Keratinocyte (primary cell): ENCODE measurements at regions not wholly inside any gene's neighbourhood (a gene's known extent, or its start where the extent isn't known, plus 50 kb on each side); places are given as distances from the start of the nearest gene placed in this dataset.

Source experiments
- DNase-seq: peaks from one replicate; pipeline ENCODE4 v3.0.0-alpha.2; 2011; ENCODE audit warnings: low read depth, missing footprints, low spot score
- FAIRE-seq: peaks from 2 replicates; lab custom pipeline; 2011; peaks lifted over from hg19 to GRCh38; lab: Jason Lieb, UNC
- H2AFZ ChIP-seq: 2 replicates; pipeline ENCODE4 v1.6.0; 2012; ENCODE audit warnings: low read length, control low read depth, inconsistent platforms; ENCODE audit not compliant: control insufficient read depth
- H3K27ac ChIP-seq: 2 replicates; pipeline ENCODE4 v1.5.1; 2011; ENCODE audit warnings: low read length; ENCODE audit not compliant: control insufficient read depth, insufficient read depth
- H3K27me3 ChIP-seq: 3 replicates; pipeline ENCODE4 v1.6.0; 2011; ENCODE audit warnings: low read length; ENCODE audit not compliant: control insufficient read depth, insufficient read depth; ENCODE audit errors: extremely low read depth
- H3K36me3 ChIP-seq, 2 experiments: 2 replicates in 1 of 2; 3 replicates in 1 of 2; pipeline ENCODE4 v1.5.1; 2011; ENCODE audit warnings: low read length in 2 of 2, mild to moderate bottlenecking in 1 of 2; ENCODE audit not compliant: control insufficient read depth in 2 of 2, insufficient read depth in 2 of 2; ENCODE audit errors: extremely low read depth in 1 of 2
- H3K4me1 ChIP-seq: 3 replicates; pipeline ENCODE4 v1.5.1; 2011; ENCODE audit warnings: low read length; ENCODE audit not compliant: control insufficient read depth, insufficient read depth; ENCODE audit errors: extremely low read depth
- H3K4me2 ChIP-seq: 3 replicates; pipeline ENCODE4 v1.6.0; 2011; ENCODE audit warnings: low read depth, low read length; ENCODE audit not compliant: control insufficient read depth, insufficient read depth; ENCODE audit errors: extremely low read depth
- H3K4me3 ChIP-seq, 3 experiments: fragments of 200-600 bp in 1 of 3; sonication (generic) in 1 of 3; 2 replicates in 2 of 3; 3 replicates in 1 of 3; pipeline ENCODE4 v1.5.1; 2011 to 2016; ENCODE audit warnings: low read length in 3 of 3, mild to moderate bottlenecking in 3 of 3, control low read depth in 2 of 3, inconsistent platforms in 1 of 3, low read depth in 1 of 3, mixed read lengths in 1 of 3, mixed run types in 1 of 3, moderate library complexity in 1 of 3; ENCODE audit not compliant: control insufficient read depth in 2 of 3, insufficient read depth in 2 of 3; ENCODE audit errors: extremely low read depth in 1 of 3
- H3K79me2 ChIP-seq: 2 replicates; pipeline ENCODE4 v1.6.0; 2012; ENCODE audit warnings: low read length; ENCODE audit not compliant: control insufficient read depth, insufficient read depth
- H3K9ac ChIP-seq: 3 replicates; pipeline ENCODE4 v1.6.0; 2011; ENCODE audit warnings: low read length; ENCODE audit not compliant: control insufficient read depth, insufficient read depth; ENCODE audit errors: extremely low read depth
- H3K9me1 ChIP-seq: 3 replicates; pipeline ENCODE4 v1.6.0; 2011; ENCODE audit warnings: low read length; ENCODE audit not compliant: control insufficient read depth, insufficient read depth; ENCODE audit errors: extremely low read depth
- H3K9me3 ChIP-seq: 2 replicates; pipeline ENCODE4 v1.5.1; 2012; ENCODE audit warnings: low read depth, low read length; ENCODE audit not compliant: control insufficient read depth
- H4K20me1 ChIP-seq: 3 replicates; pipeline ENCODE4 v1.6.0; 2011; ENCODE audit warnings: low read length; ENCODE audit not compliant: control insufficient read depth, insufficient read depth; ENCODE audit errors: extremely low read depth
- EZH2 ChIP-seq: IDR thresholded peaks from one replicate; pipeline ENCODE4 v1.6.1; 2012; ENCODE audit warnings: inconsistent platforms, mild to moderate bottlenecking, low read length, moderate library complexity
- dilution Hi-C: fragments of 300-500 bp; cut with MboI; formaldehyde crosslinking; loops from one replicate; pipeline ENCODE4 v1.7.0; 2020; ENCODE audit warnings: low sequenced_read_pairs; ENCODE audit not compliant: extremely low pct_ligation_motif_present
- TF ChIP-seq, protein P1 (sequence below), 3 experiments: IDR thresholded peaks in 1 of 3; conservative IDR thresholded peaks in 1 of 3; optimal IDR thresholded peaks in 1 of 3; 2 replicates in 2 of 3; 3 replicates in 1 of 3; pipeline versions ENCODE3 to v1.5.1; 2011; ENCODE audit warnings: low read length in 3 of 3, mild to moderate bottlenecking in 3 of 3, moderate library complexity in 2 of 3, control low read depth in 1 of 3, inconsistent platforms in 1 of 3; ENCODE audit not compliant: insufficient read depth in 2 of 3; ENCODE audit errors: extremely low read depth in 1 of 3

- H4K20me1 ChIP-seq = no peaks in the 10 kb centered on the region
- DNase-seq (no peak), FAIRE-seq (no peak)
- H3K27ac ChIP-seq = no peak overlapping the region
- H2AFZ ChIP-seq = no peak overlapping the region
- H3K9me1 ChIP-seq = no peaks in the 10 kb centered on the region
- no peaks in the 10 kb centered on the region for H3K79me2 ChIP-seq
- TF ChIP-seq, protein P1, sequence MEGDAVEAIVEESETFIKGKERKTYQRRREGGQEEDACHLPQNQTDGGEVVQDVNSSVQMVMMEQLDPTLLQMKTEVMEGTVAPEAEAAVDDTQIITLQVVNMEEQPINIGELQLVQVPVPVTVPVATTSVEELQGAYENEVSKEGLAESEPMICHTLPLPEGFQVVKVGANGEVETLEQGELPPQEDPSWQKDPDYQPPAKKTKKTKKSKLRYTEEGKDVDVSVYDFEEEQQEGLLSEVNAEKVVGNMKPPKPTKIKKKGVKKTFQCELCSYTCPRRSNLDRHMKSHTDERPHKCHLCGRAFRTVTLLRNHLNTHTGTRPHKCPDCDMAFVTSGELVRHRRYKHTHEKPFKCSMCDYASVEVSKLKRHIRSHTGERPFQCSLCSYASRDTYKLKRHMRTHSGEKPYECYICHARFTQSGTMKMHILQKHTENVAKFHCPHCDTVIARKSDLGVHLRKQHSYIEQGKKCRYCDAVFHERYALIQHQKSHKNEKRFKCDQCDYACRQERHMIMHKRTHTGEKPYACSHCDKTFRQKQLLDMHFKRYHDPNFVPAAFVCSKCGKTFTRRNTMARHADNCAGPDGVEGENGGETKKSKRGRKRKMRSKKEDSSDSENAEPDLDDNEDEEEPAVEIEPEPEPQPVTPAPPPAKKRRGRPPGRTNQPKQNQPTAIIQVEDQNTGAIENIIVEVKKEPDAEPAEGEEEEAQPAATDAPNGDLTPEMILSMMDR (optimal IDR thresholded peaks at IDR 0.05 in 1 of 3, IDR thresholded peaks at IDR 0.05 in 1 of 3, conservative IDR thresholded peaks at IDR 0.05 in 1 of 3; ENCODE audit: extremely low read depth in 1 of 3, insufficient read depth in 2 of 3, low read length in 3 of 3) = no peak
- TF ChIP-seq EZH2 = no peak
- no peak overlapping the region for H3K9ac ChIP-seq
- H3K4me3 ChIP-seq = no peak overlapping the region
- H3K4me2 ChIP-seq = no peak overlapping the region
- H3K4me1 ChIP-seq = peaks cover 13% of the 10 kb centered on the region
- dilution Hi-C loops = no loop called here
- H3K9me3 ChIP-seq = no peaks in the 10 kb centered on the region
- H3K27me3 ChIP-seq = no peaks in the 10 kb centered on the region
- H3K36me3 ChIP-seq = no peaks in the 10 kb centered on the region
Observed at GRCh38 chr18:24558403-24558802, 98.0 kb downstream of the HRH4 start.

GRCh38 chr18:24559526-24559925, 99.1 kb downstream of the HRH4 start:
- Histone ChIP-seq H3K9me3 (no peaks in the 10 kb centered on the region), H3K9ac (no peak overlapping the region), H3K4me2 (no peak overlapping the region), H3K27me3 (no peaks in the 10 kb centered on the region), H3K79me2 (no peaks in the 10 kb centered on the region), H2AFZ (no peak overlapping the region), H3K9me1 (no peaks in the 10 kb centered on the region), H3K27ac (no peak overlapping the region), H3K36me3 (no peaks in the 10 kb centered on the region), H3K4me1 (peaks cover 13% of the 10 kb centered on the region), H3K4me3 (no peak overlapping the region), H4K20me1 (no peaks in the 10 kb centered on the region)
- DNase-seq (no peak), FAIRE-seq (no peak)
- dilution Hi-C loops = no loop called here
- TF ChIP-seq, protein P1 (optimal IDR thresholded peaks at IDR 0.05 in 1 of 3, IDR thresholded peaks at IDR 0.05 in 1 of 3, conservative IDR thresholded peaks at IDR 0.05 in 1 of 3; ENCODE audit: extremely low read depth in 1 of 3, insufficient read depth in 2 of 3, low read length in 3 of 3) = no peak
- no peak for TF ChIP-seq EZH2
